Astrocyte of the spinal cord (primary cell): ENCODE measurements at regions not wholly inside any gene's neighbourhood (a gene's known extent, or its start where the extent isn't known, plus 50 kb on each side); places are given as distances from the start of the nearest gene placed in this dataset.

ENCODE experiments used
- DNase-seq: peaks from one replicate; pipeline ENCODE4 v3.0.0; 2011; ENCODE audit warnings: low read depth, low spot score
- H3K4me3 ChIP-seq: 2 replicates; pipeline ENCODE4 v1.5.1; 2011; ENCODE audit warnings: low read depth, mild to moderate bottlenecking, low read length, moderate library complexity
- in situ Hi-C: cut with HindIII; loops from 2 replicates; pipeline ENCODE4 v1.10.0; 2017; ENCODE audit warnings: low sequenced_read_pairs
- TF ChIP-seq, protein P1 (sequence below): IDR thresholded peaks from 2 replicates; pipeline ENCODE4 v1.5.1; 2012; ENCODE audit warnings: low read depth, mild to moderate bottlenecking, low read length, inconsistent platforms

GRCh38 chr14:26791117-26791806 is 193.4 kb upstream of the NOVA1 start:
- DNase-seq, result no peak
- H3K4me3 ChIP-seq, result no peak overlapping the region
- TF ChIP-seq, protein P1, sequence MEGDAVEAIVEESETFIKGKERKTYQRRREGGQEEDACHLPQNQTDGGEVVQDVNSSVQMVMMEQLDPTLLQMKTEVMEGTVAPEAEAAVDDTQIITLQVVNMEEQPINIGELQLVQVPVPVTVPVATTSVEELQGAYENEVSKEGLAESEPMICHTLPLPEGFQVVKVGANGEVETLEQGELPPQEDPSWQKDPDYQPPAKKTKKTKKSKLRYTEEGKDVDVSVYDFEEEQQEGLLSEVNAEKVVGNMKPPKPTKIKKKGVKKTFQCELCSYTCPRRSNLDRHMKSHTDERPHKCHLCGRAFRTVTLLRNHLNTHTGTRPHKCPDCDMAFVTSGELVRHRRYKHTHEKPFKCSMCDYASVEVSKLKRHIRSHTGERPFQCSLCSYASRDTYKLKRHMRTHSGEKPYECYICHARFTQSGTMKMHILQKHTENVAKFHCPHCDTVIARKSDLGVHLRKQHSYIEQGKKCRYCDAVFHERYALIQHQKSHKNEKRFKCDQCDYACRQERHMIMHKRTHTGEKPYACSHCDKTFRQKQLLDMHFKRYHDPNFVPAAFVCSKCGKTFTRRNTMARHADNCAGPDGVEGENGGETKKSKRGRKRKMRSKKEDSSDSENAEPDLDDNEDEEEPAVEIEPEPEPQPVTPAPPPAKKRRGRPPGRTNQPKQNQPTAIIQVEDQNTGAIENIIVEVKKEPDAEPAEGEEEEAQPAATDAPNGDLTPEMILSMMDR, result no peak
- in situ Hi-C loops, result no loop called here

DNA sequence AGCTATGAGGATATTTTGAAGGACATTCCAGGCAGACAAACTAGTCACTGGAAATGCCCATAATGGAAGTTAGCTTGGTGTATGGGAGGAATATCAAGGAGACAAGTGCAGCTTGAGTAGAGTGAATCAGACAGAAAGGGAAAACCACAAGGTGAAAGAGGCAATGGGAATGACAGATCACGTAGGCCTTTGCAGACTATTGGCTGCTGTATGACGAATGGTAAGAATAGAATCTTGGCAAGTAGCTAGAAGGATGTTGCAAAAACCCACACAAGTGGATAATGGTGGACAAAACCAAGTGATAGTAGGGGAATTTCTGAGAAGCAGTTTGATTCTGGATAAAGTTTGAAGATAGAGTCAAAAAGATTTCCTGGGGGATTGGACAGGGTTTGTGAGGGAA is 196.9 kb upstream of the NOVA1 start:
- no peak overlapping the region for H3K4me3 ChIP-seq
- TF ChIP-seq, protein P1, result no peak
- in situ Hi-C loops, result no loop called here
- peak; percentile 40 for DNase-seq

DNA sequence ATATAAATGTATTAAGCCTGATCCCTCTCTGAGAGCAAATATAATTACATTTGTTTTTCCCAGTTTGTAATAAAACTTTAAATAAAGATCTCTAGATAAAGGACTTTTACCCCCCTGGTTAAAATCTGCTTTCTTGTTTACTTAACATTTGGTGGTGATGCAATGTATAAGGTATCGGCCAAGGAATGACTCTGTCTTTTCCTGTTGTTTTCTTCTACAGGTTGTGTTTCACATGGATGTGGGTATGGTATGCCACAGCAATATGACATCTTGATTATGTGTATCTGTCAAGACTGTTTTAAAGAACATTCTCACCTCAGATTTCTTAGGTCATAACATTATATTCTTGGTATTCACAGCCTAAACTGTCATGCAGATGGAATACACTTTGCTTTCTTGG is 210.6 kb upstream of the NOVA1 start:
- H3K4me3 ChIP-seq, result no peak overlapping the region
- in situ Hi-C loops, result no loop called here
- DNase-seq, result peak; percentile 13
- TF ChIP-seq, protein P1, result no peak

GRCh38 chr14:26810631-26811030 is 212.8 kb upstream of the NOVA1 start:
- TF ChIP-seq, protein P1, result no peak
- no peak overlapping the region for H3K4me3 ChIP-seq
- no peak for DNase-seq
- in situ Hi-C loops, result no loop called here

DNA sequence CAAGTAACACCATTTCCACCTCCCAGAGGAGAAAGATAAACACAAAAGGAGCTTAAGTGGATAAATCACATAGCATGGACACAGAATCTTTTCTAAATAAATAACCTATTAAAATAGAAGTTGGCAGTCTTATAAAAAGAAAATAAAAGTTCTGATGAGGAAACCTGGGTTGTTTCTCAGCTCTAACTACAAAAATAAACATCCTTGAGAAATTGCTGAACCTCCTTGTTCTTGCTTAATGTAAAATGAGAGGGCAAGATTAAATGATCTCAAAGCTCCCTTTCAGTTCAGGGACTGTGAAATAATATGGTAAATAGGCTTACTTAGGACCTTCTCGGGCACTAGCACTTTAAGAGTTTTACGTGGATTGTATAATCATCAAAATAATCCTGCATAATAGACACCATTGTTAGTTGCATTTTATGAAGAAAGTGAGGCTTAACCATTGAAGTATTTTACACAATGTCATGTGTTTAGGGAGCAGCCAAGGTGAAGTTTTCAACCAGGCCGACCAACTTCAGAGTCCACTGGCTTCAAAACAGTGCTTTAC is 214.0 kb upstream of the NOVA1 start:
- in situ Hi-C loops, result no loop called here
- TF ChIP-seq, protein P1, result no peak
- DNase-seq, result peak; percentile 8
- H3K4me3 ChIP-seq, result no peak overlapping the region

DNA sequence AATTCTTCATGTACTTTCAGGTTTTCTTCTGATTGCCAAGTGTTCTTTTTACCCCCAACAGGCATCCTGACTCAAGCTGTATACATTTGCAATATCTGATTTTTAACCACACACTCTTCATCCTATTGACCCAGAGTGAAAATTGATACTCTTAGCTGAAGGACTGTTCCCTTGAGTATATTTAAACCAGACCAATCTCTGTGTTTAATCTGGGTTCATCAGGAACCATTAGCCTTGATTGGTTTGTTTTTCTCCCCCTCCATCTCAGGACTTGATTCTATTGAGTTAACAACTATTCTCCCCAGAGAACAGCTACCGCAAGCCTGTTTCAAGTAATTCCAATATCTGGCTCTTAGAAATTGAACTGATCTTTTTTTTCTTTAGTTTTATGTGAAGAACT is 222.3 kb upstream of the NOVA1 start:
- in situ Hi-C loops, result no loop called here
- TF ChIP-seq, protein P1, result no peak
- H3K4me3 ChIP-seq, result no peak overlapping the region
- peak; percentile 56 for DNase-seq

DNA sequence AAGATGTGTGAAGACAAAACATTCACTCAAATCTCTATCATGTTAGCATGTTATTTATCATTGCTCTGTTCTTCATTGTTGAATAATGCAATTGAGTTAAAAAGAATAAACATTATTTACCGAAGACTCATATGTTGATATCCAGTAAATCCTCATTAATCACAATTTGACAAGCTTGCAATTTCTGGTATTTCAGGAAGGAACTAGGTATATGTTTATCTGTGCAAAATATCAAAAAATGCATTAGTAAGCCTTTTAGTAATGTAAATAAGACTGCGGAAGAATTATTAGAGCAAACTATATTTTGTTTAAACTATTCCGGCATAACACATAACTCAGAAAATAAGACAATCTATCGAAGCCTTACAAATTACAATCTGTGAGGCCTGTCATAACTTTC is 222.7 kb upstream of the NOVA1 start:
- no peak overlapping the region for H3K4me3 ChIP-seq
- in situ Hi-C loops, result no loop called here
- TF ChIP-seq, protein P1, result no peak
- no peak for DNase-seq
